GM12878 (cell line): ENCODE measurements at regions not wholly inside any gene's neighbourhood (a gene's known extent, or its start where the extent isn't known, plus 50 kb on each side); places are given as distances from the start of the nearest gene placed in this dataset.

ENCODE experiments used
- ATAC-seq: fragments of 200-7000 bp; cut with Tn5 transposase; 3 replicates; pipeline ENCODE4 v1.9.1; 2020; ENCODE audit warnings: mild to moderate bottlenecking, moderate library complexity
- BruUV-seq: library from RNA; stranded (reverse); fragments of 400-500 nt; replicated peaks from 2 replicates; lab custom pipeline; 2021; lab: Mats Ljungman, UMichigan
- CTCF ChIA-PET: fragments of 300-600 bp; sonication (Branson Sonifier 250); formaldehyde crosslinking; extraction: SDS; loops from one replicate; lab custom pipeline; 2021; ENCODE audit warnings: inconsistent platforms; lab: Yijun Ruan, JAX
- POLR2A ChIA-PET: fragments of 350-600 bp; formaldehyde crosslinking; extraction: SDS; loops from one replicate; lab custom pipeline; 2021; ENCODE audit warnings: inconsistent platforms; lab: Charles Lee
- RAD21 ChIA-PET: fragments of 300-600 bp; sonication (Branson Sonifier 250); formaldehyde crosslinking; loops from one replicate; lab custom pipeline; 2023; ENCODE audit warnings: antibody characterized with exemption; ENCODE audit not compliant: unreplicated experiment; lab: Charles Lee
- SMC1A ChIA-PET: fragments of 300-600 bp; sonication (Branson Sonifier 250); formaldehyde crosslinking; loops from one replicate; lab custom pipeline; 2023; ENCODE audit not compliant: unreplicated experiment, uncharacterized antibody; lab: Charles Lee
- DNase-seq: peaks from one replicate; pipeline ENCODE4 v3.0.0-alpha.2; 2011; ENCODE audit warnings: low read depth, low spot score
- FAIRE-seq: peaks from 3 replicates; lab custom pipeline; 2011; peaks lifted over from hg19 to GRCh38; lab: Jason Lieb, UNC
- H2AFZ ChIP-seq: 2 replicates; pipeline ENCODE4 v1.6.0; 2011; ENCODE audit warnings: low read depth, low read length, control low read depth; ENCODE audit not compliant: control insufficient read depth
- H3K27ac ChIP-seq: 2 replicates; pipeline ENCODE4 v1.5.1; 2011; ENCODE audit warnings: control low read depth; ENCODE audit not compliant: control insufficient read depth, insufficient read depth
- H3K27me3 ChIP-seq, 2 experiments: replicated peaks in 1 of 2; 2 replicates each; pipeline versions ENCODE4 v1.6.0 to v1.6.1; 2011; ENCODE audit warnings: low read length in 1 of 2; ENCODE audit not compliant: control insufficient read depth in 2 of 2, insufficient read depth in 2 of 2
- H3K36me3 ChIP-seq, 2 experiments: 2 replicates each; pipeline ENCODE4 v1.5.1; 2011; ENCODE audit warnings: low read length in 1 of 2; ENCODE audit not compliant: control insufficient read depth in 2 of 2, insufficient read depth in 2 of 2
- H3K4me1 ChIP-seq: 2 replicates; pipeline ENCODE4 v1.6.1; 2011; ENCODE audit warnings: mild to moderate bottlenecking, low read length, moderate library complexity, mixed read lengths; ENCODE audit not compliant: control insufficient read depth, insufficient read depth
- H3K4me2 ChIP-seq: 2 replicates; pipeline ENCODE4 v1.6.0; 2011; ENCODE audit warnings: control low read depth; ENCODE audit not compliant: control insufficient read depth, insufficient read depth
- H3K4me3 ChIP-seq: fragments of 200-600 bp; sonication (generic); 2 replicates; pipeline ENCODE4 v1.5.1; 2016
- H3K79me2 ChIP-seq: 2 replicates; pipeline ENCODE4 v1.6.0; 2011; ENCODE audit warnings: low read length; ENCODE audit not compliant: control insufficient read depth, insufficient read depth
- H3K9ac ChIP-seq: 2 replicates; pipeline ENCODE4 v1.8.0; 2011; ENCODE audit warnings: low read length, control low read depth, mixed read lengths; ENCODE audit not compliant: control insufficient read depth, insufficient read depth
- H3K9me3 ChIP-seq: replicated peaks from 3 replicates; pipeline ENCODE4 v1.5.1; 2011; ENCODE audit warnings: mild to moderate bottlenecking, low read length; ENCODE audit not compliant: control insufficient read depth, insufficient read depth
- H4K20me1 ChIP-seq: 2 replicates; pipeline ENCODE4 v1.6.0; 2011; ENCODE audit not compliant: control insufficient read depth, insufficient read depth
- ASH2L ChIP-seq: fragments of 300-600, 200-600 bp; sonication (generic); IDR thresholded peaks from 2 replicates; pipeline ENCODE4 v1.6.1; 2017; ENCODE audit warnings: low read depth, mild to moderate bottlenecking, borderline replicate concordance
- BACH1 ChIP-seq: fragments of 450-650 bp; IDR thresholded peaks from 2 replicates; pipeline ENCODE4 v1.6.1; 2017; ENCODE audit warnings: mild to moderate bottlenecking, borderline replicate concordance
- CHD2 ChIP-seq: IDR thresholded peaks from 2 replicates; pipeline ENCODE4 v1.6.1; 2011; ENCODE audit warnings: low read depth, low read length, improper control_type of control experiment, borderline replicate concordance
- IKZF1 ChIP-seq: fragments of 450-650 bp; conservative IDR thresholded peaks from 2 replicates; pipeline ENCODE4 v1.6.1; 2017; ENCODE audit warnings: antibody characterized with exemption, mild to moderate bottlenecking
- PAX5 ChIP-seq: IDR thresholded peaks from 2 replicates; pipeline ENCODE4 v1.6.1; 2011; ENCODE audit warnings: low read depth, low read length, borderline replicate concordance
- SIX5 ChIP-seq: IDR thresholded peaks from 2 replicates; pipeline ENCODE4 v1.6.1; 2011; ENCODE audit warnings: mild to moderate bottlenecking, low read depth, low read length, moderate library complexity; ENCODE audit not compliant: severe bottlenecking
- SMC3 ChIP-seq: IDR thresholded peaks from 2 replicates; pipeline ENCODE4 v1.6.1; 2011; ENCODE audit warnings: low read length, improper control_type of control experiment, borderline replicate concordance
- ZZZ3 ChIP-seq: IDR thresholded peaks from 2 replicates; pipeline ENCODE4 v1.6.1; 2011; ENCODE audit warnings: low read depth; ENCODE audit not compliant: control insufficient read depth, insufficient read length
- WGBS: methylation state at CpG from one replicate; pipeline ENCODE4 v1.1.6; 2016; ENCODE audit warnings: low lambda C conversion rate; ENCODE audit not compliant: insufficient replicate concordance, insufficient coverage; ENCODE audit errors: missing lambda C conversion rate; 5-methylcytosine and 5-hydroxymethylcytosine counted together
- in situ Hi-C: fragments of 300-500 bp; cut with MboI; formaldehyde crosslinking; loops from 9 replicates; pipeline ENCODE4 v1.14.3; 2018; ENCODE audit warnings: mixed read lengths
- intact Hi-C: fragments of 100-400 bp; cut with micrococcal nuclease; formaldehyde crosslinking; loops from one replicate; pipeline ENCODE4 v1.14.2; 2022; ENCODE audit not compliant: unreplicated experiment
- TF ChIP-seq, protein P1 (sequence below): fragments of 450-650 bp; formaldehyde crosslinking; IDR thresholded peaks from 2 replicates; pipeline ENCODE4 v1.4.0; 2022; ENCODE audit warnings: mild to moderate bottlenecking, moderate library complexity
- TF ChIP-seq, protein P2 (sequence below): IDR thresholded peaks from 2 replicates; pipeline ENCODE4 v1.6.1; 2011; ENCODE audit warnings: low read depth, mild to moderate bottlenecking, low read length, moderate library complexity, borderline replicate concordance; ENCODE audit errors: extremely low read depth

DNA sequence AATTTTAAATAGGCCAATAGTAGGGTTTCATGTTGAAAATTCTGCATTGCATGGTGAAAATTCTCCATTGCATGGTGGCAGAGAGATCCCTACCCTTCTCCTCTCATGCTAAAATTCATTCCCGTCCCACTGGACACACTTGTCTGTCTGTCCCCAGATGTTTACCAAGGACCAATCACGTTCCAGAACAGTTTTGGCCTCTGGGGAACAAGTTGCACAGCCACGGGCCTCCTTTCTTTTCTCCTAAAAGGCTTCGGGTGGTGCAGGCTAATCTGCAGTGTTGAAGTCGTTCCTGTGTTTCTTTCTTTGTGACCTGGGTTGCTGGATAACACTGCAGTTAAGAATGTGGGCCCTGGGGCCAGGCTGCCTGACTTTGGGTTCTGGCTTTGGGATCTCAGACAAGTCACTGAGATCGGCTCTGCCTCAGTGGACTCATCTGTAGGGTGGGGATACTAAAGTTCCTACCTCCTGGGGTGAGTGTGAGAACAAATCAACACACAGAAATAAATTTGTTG lies 113.1 kb upstream of the FAM204A start (continued):
- TF ChIP-seq ASH2L (no peak), ZZZ3 (no peak)

DNA sequence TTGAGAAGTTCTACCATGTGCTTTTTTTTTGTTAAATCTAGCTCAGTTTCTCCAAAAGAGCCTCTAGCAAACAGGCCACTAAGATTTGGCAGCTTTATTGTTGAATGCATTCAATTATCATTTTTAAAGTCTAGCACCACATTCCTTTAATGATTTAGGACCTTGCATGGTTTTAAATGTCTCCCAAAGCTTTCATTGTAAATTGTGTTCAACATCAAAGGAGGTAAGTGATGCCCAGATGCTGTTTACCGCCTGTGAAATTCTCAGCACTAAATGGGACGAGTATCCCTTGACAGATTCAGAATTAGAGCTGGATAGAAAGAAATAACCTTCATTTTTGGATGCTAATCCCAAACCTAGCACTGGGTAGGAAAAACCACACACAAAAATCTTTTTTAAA lies 112.1 kb upstream of the FAM204A start:
- no TSS peak for BruUV-seq
- no peaks in the 10 kb centered on the region for H3K36me3 ChIP-seq
- 22% methylated on average over 2 of the region's 2 CpGs for WGBS
- ChIA-PET POLR2A (no interaction called here), SMC1A (interaction anchor here (0.7 to 1.3 kb wide), 2 partner anchors 21 to 169 kb away, joined by 3 read pairs; no protein-coding TSS in a partner anchor)
- no peaks in the 10 kb centered on the region for H3K4me1 ChIP-seq
- H3K4me3 ChIP-seq = no peak overlapping the region
- no peak overlapping the region for H3K4me2 ChIP-seq
- no peaks in the 10 kb centered on the region for H3K79me2 ChIP-seq
- TF ChIP-seq PAX5 (no peak), IKZF1 (no peak), SIX5 (no peak), BACH1 (no peak), CHD2 (no peak), SMC3 (no peak)
- TF ChIP-seq, protein P1, sequence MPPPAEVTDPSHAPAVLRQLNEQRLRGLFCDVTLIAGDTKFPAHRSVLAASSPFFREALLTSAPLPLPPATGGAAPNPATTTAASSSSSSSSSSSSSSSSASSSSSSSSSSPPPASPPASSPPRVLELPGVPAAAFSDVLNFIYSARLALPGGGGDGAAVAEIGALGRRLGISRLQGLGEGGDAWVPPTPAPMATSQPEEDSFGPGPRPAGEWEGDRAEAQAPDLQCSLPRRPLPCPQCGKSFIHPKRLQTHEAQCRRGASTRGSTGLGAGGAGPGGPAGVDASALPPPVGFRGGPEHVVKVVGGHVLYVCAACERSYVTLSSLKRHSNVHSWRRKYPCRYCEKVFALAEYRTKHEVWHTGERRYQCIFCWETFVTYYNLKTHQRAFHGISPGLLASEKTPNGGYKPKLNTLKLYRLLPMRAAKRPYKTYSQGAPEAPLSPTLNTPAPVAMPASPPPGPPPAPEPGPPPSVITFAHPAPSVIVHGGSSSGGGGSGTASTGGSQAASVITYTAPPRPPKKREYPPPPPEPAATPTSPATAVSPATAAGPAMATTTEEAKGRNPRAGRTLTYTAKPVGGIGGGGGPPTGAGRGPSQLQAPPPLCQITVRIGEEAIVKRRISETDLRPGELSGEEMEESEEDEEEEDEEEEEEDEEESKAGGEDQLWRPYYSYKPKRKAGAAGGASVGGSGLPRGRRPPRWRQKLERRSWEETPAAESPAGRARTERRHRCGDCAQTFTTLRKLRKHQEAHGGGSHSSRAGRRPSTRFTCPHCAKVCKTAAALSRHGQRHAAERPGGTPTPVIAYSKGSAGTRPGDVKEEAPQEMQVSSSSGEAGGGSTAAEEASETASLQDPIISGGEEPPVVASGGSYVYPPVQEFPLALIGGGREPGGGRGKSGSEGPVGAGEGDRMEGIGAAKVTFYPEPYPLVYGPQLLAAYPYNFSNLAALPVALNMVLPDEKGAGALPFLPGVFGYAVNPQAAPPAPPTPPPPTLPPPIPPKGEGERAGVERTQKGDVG (CRISPR knock-in tag) = no peak
- TF ChIP-seq, protein P2, sequence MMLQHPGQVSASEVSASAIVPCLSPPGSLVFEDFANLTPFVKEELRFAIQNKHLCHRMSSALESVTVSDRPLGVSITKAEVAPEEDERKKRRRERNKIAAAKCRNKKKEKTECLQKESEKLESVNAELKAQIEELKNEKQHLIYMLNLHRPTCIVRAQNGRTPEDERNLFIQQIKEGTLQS = no peak
- TF ChIP-seq, all 136 proteins: peak for 0
- Histone ChIP-seq H3K9me3 (no peaks in the 10 kb centered on the region), H4K20me1 (no peaks in the 10 kb centered on the region), H3K27me3 (peaks cover 0 to 5% of the 10 kb centered on the region in 2 experiments; a peak in 2 of 4 replicates), H3K27ac (no peak overlapping the region), H3K9ac (no peak overlapping the region), H2AFZ (no peak overlapping the region)
- ChIA-PET CTCF (interaction anchor here (1.4 kb wide), 1 partner anchor 33 kb away, joined by 3 read pairs; no protein-coding TSS in a partner anchor), RAD21 (interaction anchor here (1.3 kb wide), 1 partner anchor 22 kb away, joined by 3 read pairs; no protein-coding TSS in a partner anchor)
- intact Hi-C loops (no loop called here), in situ Hi-C loops (no loop called here)
- ATAC-seq (no peak), FAIRE-seq (no peak), DNase-seq (no peak)
